PC-9 (cell line): ENCODE measurements at regions not wholly inside any gene's neighbourhood (a gene's known extent, or its start where the extent isn't known, plus 50 kb on each side); places are given as distances from the start of the nearest gene placed in this dataset.

Experiments
- CTCF ChIP-seq: fragments of 200-600 bp; sonication (generic); conservative IDR thresholded peaks from 2 replicates; pipeline ENCODE4 v1.6.1; 2017; ENCODE audit warnings: mixed run types, antibody characterized with exemption, mild to moderate bottlenecking, moderate library complexity
- EZH2 ChIP-seq: fragments of 200-600 bp; sonication (generic); IDR thresholded peaks from 2 replicates; pipeline ENCODE4 v1.8.0; 2017; ENCODE audit warnings: antibody characterized with exemption, low read depth

- no peak for TF ChIP-seq CTCF
- TF ChIP-seq EZH2 = no peak
These were observed 562.1 kb upstream of the KLF12 start for GRCh38 chr13:74696148-74696922.
